SU-DHL-6 (cell line): ENCODE measurements at regions not wholly inside any gene's neighbourhood (a gene's known extent, or its start where the extent isn't known, plus 50 kb on each side); places are given as distances from the start of the nearest gene placed in this dataset.

Experiments used
- H2AFZ ChIP-seq: fragments of 200-600 bp; sonication (generic); 2 replicates; pipeline ENCODE4 v1.6.1; 2014; ENCODE audit warnings: low read depth, mild to moderate bottlenecking, moderate library complexity, mixed read lengths, antibody characterized with exemption, low read length; ENCODE audit not compliant: severe bottlenecking
- H3F3A ChIP-seq: fragments of 200-600 bp; shearing (Covaris generic); 2 replicates; pipeline ENCODE4 v1.6.0; 2016; ENCODE audit warnings: antibody characterized with exemption, mild to moderate bottlenecking; ENCODE audit not compliant: insufficient read depth
- H3K27ac ChIP-seq: fragments of 200-600 bp; sonication (generic); 2 replicates; pipeline ENCODE4 v1.5.1; 2016; ENCODE audit warnings: low read depth, mild to moderate bottlenecking, low read length, moderate library complexity, mixed read lengths
- H3K27me3 ChIP-seq: fragments of 200-600 bp; sonication (generic), shearing (Covaris generic); 2 replicates; pipeline ENCODE4 v1.6.0; 2014; ENCODE audit warnings: mild to moderate bottlenecking, low read length
- H3K36me3 ChIP-seq: fragments of 200-600 bp; sonication (generic); 2 replicates; pipeline ENCODE4 v1.6.1; 2014; ENCODE audit warnings: mild to moderate bottlenecking, low read length, mixed read lengths
- H3K4me2 ChIP-seq: fragments of 300-600, 200-600 bp; shearing (Covaris generic), sonication (generic); 2 replicates; pipeline ENCODE4 v1.6.0; 2014; ENCODE audit warnings: low read length, low read depth, mild to moderate bottlenecking; ENCODE audit not compliant: poor library complexity, severe bottlenecking
- H3K4me3 ChIP-seq: fragments of 200-600 bp; sonication (generic); 2 replicates; pipeline ENCODE4 v1.5.1; 2014; ENCODE audit warnings: antibody characterized with exemption, low read length, mild to moderate bottlenecking, mixed read lengths; ENCODE audit not compliant: insufficient read depth, poor library complexity, severe bottlenecking
- H3K79me2 ChIP-seq: fragments of 200-600 bp; sonication (generic); 2 replicates; pipeline ENCODE4 v1.6.1; 2014; ENCODE audit warnings: mild to moderate bottlenecking, low read length, moderate library complexity; ENCODE audit not compliant: insufficient read depth
- H3K9ac ChIP-seq: fragments of 200-600 bp; sonication (generic); 2 replicates; pipeline ENCODE4 v1.7.0; 2014; ENCODE audit warnings: mild to moderate bottlenecking, low read length
- H3K9me2 ChIP-seq: fragments of 200-600 bp; sonication (generic); replicated peaks from 2 replicates; pipeline ENCODE4 v1.6.1; 2014; ENCODE audit warnings: low read length; ENCODE audit not compliant: insufficient read depth
- H3K9me3 ChIP-seq: fragments of 200-600 bp; sonication (generic); 2 replicates; pipeline ENCODE4 v1.6.1; 2014; ENCODE audit warnings: low read length, mixed read lengths; ENCODE audit not compliant: insufficient read depth
- H4K20me1 ChIP-seq: fragments of 200-600 bp; sonication (generic); 2 replicates; pipeline ENCODE4 v1.6.1; 2014; ENCODE audit warnings: low read depth, mild to moderate bottlenecking, antibody characterized with exemption, low read length, moderate library complexity, mixed read lengths
- CTCF ChIP-seq: fragments of 200-600 bp; sonication (generic); IDR thresholded peaks from one replicate; pipeline ENCODE4 v1.5.1; 2017; ENCODE audit warnings: antibody characterized with exemption, mild to moderate bottlenecking, low read length, moderate library complexity; ENCODE audit not compliant: insufficient read depth, poor library complexity, severe bottlenecking
- EZH2phosphoT487 ChIP-seq: fragments of 200-600 bp; sonication (generic), shearing (Covaris generic); conservative IDR thresholded peaks from 2 replicates; pipeline ENCODE4 v1.6.1; 2018; ENCODE audit warnings: mild to moderate bottlenecking, antibody characterized with exemption, low read length, moderate library complexity, mixed read lengths

- H3K9ac ChIP-seq, result no peak overlapping the region
- no peaks in the 10 kb centered on the region for H3F3A ChIP-seq
- H2AFZ ChIP-seq, result no peak overlapping the region
- 0 out of 2 replicates have a peak, but pooled peaks cover 2% of the 10 kb centered on the region for H3K27me3 ChIP-seq
- no peak overlapping the region for H3K4me2 ChIP-seq
- no peaks in the 10 kb centered on the region for H3K36me3 ChIP-seq
- no peaks in the 10 kb centered on the region for H3K9me3 ChIP-seq
- no peak for TF ChIP-seq CTCF
- no peak for TF ChIP-seq EZH2phosphoT487
- no peaks in the 10 kb centered on the region for H4K20me1 ChIP-seq
- no peak overlapping the region for H3K4me3 ChIP-seq
- H3K79me2 ChIP-seq, result no peaks in the 10 kb centered on the region
- H3K27ac ChIP-seq, result no peak overlapping the region
- no peaks in the 10 kb centered on the region for H3K9me2 ChIP-seq
Measured at GRCh38 chr20:52578559-52578958, 387.0 kb upstream of the ZFP64 start.

- H3K9ac ChIP-seq, result no peak overlapping the region
- no peak overlapping the region for H3K27ac ChIP-seq
- H3K27me3 ChIP-seq, result 0 out of 2 replicates have a peak, but pooled peaks cover 2% of the 10 kb centered on the region
- no peaks in the 10 kb centered on the region for H3K79me2 ChIP-seq
- H3K4me2 ChIP-seq, result no peak overlapping the region
- H3K4me3 ChIP-seq, result no peak overlapping the region
- no peak for TF ChIP-seq CTCF
- no peak for TF ChIP-seq EZH2phosphoT487
- H3K9me2 ChIP-seq, result no peaks in the 10 kb centered on the region
- no peak overlapping the region for H2AFZ ChIP-seq
- no peaks in the 10 kb centered on the region for H3F3A ChIP-seq
- no peaks in the 10 kb centered on the region for H3K36me3 ChIP-seq
- H4K20me1 ChIP-seq, result no peaks in the 10 kb centered on the region
- H3K9me3 ChIP-seq, result no peaks in the 10 kb centered on the region
Measured at GRCh38 chr20:52577696-52578095, 386.1 kb upstream of the ZFP64 start.

GRCh38 chr20:52572687-52573086, 381.1 kb upstream of the ZFP64 start:
- no peak overlapping the region for H3K4me3 ChIP-seq
- 0 out of 2 replicates have a peak, but pooled peaks cover 2% of the 10 kb centered on the region for H3K27me3 ChIP-seq
- H3K9me3 ChIP-seq, result no peaks in the 10 kb centered on the region
- H3K9ac ChIP-seq, result no peak overlapping the region
- no peaks in the 10 kb centered on the region for H3K79me2 ChIP-seq
- no peaks in the 10 kb centered on the region for H3K36me3 ChIP-seq
- H4K20me1 ChIP-seq, result no peaks in the 10 kb centered on the region
- H3F3A ChIP-seq, result no peaks in the 10 kb centered on the region
- H2AFZ ChIP-seq, result no peak overlapping the region
- no peak overlapping the region for H3K27ac ChIP-seq
- TF ChIP-seq EZH2phosphoT487 (no peak), CTCF (no peak)
- no peak overlapping the region for H3K4me2 ChIP-seq
- H3K9me2 ChIP-seq, result no peaks in the 10 kb centered on the region
